PC-3 (cell line): ENCODE measurements at regions not wholly inside any gene's neighbourhood (a gene's known extent, or its start where the extent isn't known, plus 50 kb on each side); places are given as distances from the start of the nearest gene placed in this dataset.
A peak's percentile ranks its signal among the peaks of the same experiment; 100 is the strongest.

ENCODE experiments used
- ATAC-seq: fragments of 200-7000 bp; cut with Tn5 transposase; 2 replicates; pipeline ENCODE4 v1.9.1; 2020; ENCODE audit warnings: mild to moderate bottlenecking, moderate library complexity
- BruUV-seq: library from RNA; stranded (reverse); fragments of 400-500 nt; replicated peaks from 2 replicates; lab custom pipeline; 2021; lab: Mats Ljungman, UMichigan
- CTCF ChIA-PET: fragments of 300-600 bp; sonication (Branson Sonifier 250); formaldehyde crosslinking; loops from one replicate; lab custom pipeline; 2022; ENCODE audit warnings: antibody characterized with exemption; lab: Charles Lee
- POLR2A ChIA-PET: fragments of 300-600 bp; sonication (Branson Sonifier 250); formaldehyde crosslinking; loops from one replicate; lab custom pipeline; 2022; ENCODE audit warnings: antibody characterized with exemption; ENCODE audit not compliant: unreplicated experiment; lab: Charles Lee
- DNase-seq: peaks from one replicate; pipeline ENCODE4 v3.0.0-alpha.2; 2015
- H2AFZ ChIP-seq: fragments of 300-600 bp; sonication (generic); 2 replicates; pipeline ENCODE4 v1.6.0; 2016; ENCODE audit warnings: antibody characterized with exemption, low read length
- H3F3A ChIP-seq: fragments of 300-600 bp; sonication (generic); one replicate; pipeline ENCODE4 v1.6.0; 2017; ENCODE audit warnings: antibody characterized with exemption, low read length, control low read depth, mild to moderate bottlenecking; ENCODE audit not compliant: unreplicated experiment
- H3K27ac ChIP-seq: fragments of 300-600 bp; sonication (generic); 2 replicates; pipeline ENCODE4 v1.5.1; 2016; ENCODE audit warnings: mild to moderate bottlenecking, low read length
- H3K27me3 ChIP-seq: fragments of 300-600 bp; sonication (generic); 2 replicates; pipeline ENCODE4 v1.6.1; 2016; ENCODE audit warnings: low read length, mixed read lengths
- H3K36me3 ChIP-seq: fragments of 300-600 bp; sonication (generic); 2 replicates; pipeline ENCODE4 v1.6.1; 2016; ENCODE audit warnings: low read depth, mixed run types, low read length, mixed read lengths
- H3K4me1 ChIP-seq: fragments of 300-600 bp; sonication (generic); 2 replicates; pipeline ENCODE4 v1.5.1; 2016; ENCODE audit warnings: low read length; ENCODE audit not compliant: insufficient read depth
- H3K4me2 ChIP-seq: fragments of 300-600 bp; sonication (generic); 2 replicates; pipeline ENCODE4 v1.6.0; 2016; ENCODE audit warnings: low read length
- H3K4me3 ChIP-seq: fragments of 300-600 bp; sonication (generic); 2 replicates; pipeline ENCODE4 v1.5.1; 2016; ENCODE audit warnings: mild to moderate bottlenecking, low read length, mixed read lengths
- H3K79me2 ChIP-seq: fragments of 300-600 bp; sonication (generic); 2 replicates; pipeline ENCODE4 v1.6.1; 2017; ENCODE audit warnings: low read length, mixed read lengths
- H3K9ac ChIP-seq: fragments of 300-600 bp; sonication (generic); 2 replicates; pipeline ENCODE4 v1.6.0; 2016; ENCODE audit warnings: mild to moderate bottlenecking, low read length
- H3K9me2 ChIP-seq: fragments of 300-600 bp; sonication (generic); replicated peaks from 2 replicates; pipeline ENCODE4 v1.6.1; 2016; ENCODE audit warnings: mixed run types, low read length, mixed read lengths
- H3K9me3 ChIP-seq: fragments of 300-600 bp; sonication (generic); 2 replicates; pipeline ENCODE4 v1.6.1; 2016; ENCODE audit warnings: low read length, mixed read lengths
- H4K20me1 ChIP-seq: fragments of 300-600 bp; sonication (generic); 2 replicates; pipeline ENCODE4 v1.6.1; 2016; ENCODE audit warnings: low read length, mixed read lengths
- CTCF ChIP-seq: fragments of 300-600 bp; sonication (generic); conservative IDR thresholded peaks from 2 replicates; pipeline ENCODE4 v1.5.1; 2017; ENCODE audit warnings: antibody characterized with exemption, low read depth, mild to moderate bottlenecking, low read length
- EZH2 ChIP-seq: fragments of 300-600 bp; sonication (generic); IDR thresholded peaks from one replicate; pipeline ENCODE4 v1.6.1; 2017; ENCODE audit warnings: antibody characterized with exemption, mild to moderate bottlenecking, low read length; ENCODE audit not compliant: unreplicated experiment
- EZH2phosphoT487 ChIP-seq: fragments of 300-600 bp; sonication (generic); IDR thresholded peaks from 2 replicates; pipeline ENCODE4 v1.6.1; 2018; ENCODE audit warnings: mild to moderate bottlenecking, antibody characterized with exemption, low read length, borderline replicate concordance
- intact Hi-C: fragments of 100-400 bp; cut with micrococcal nuclease; formaldehyde crosslinking; loops from 2 replicates; pipeline ENCODE4 v1.9.0; 2023

- no peak overlapping the region for H2AFZ ChIP-seq
- no peak overlapping the region for H3K27ac ChIP-seq
- no peaks in the 10 kb centered on the region for H3K9me2 ChIP-seq
- no TSS peak for BruUV-seq
- DNase-seq (no peak), ATAC-seq (no peak)
- CTCF ChIA-PET: no interaction called here
- H3K4me2 ChIP-seq: no peak overlapping the region
- H3F3A ChIP-seq: no peaks in the 10 kb centered on the region
- POLR2A ChIA-PET: no interaction called here
- no peaks in the 10 kb centered on the region for H3K79me2 ChIP-seq
- no peaks in the 10 kb centered on the region for H3K9me3 ChIP-seq
- H3K36me3 ChIP-seq: no peaks in the 10 kb centered on the region
- TF ChIP-seq EZH2 (no peak), EZH2phosphoT487 (no peak), CTCF (no peak)
- no peaks in the 10 kb centered on the region for H4K20me1 ChIP-seq
- H3K4me3 ChIP-seq: no peak overlapping the region
- H3K4me1 ChIP-seq: peaks cover 14% of the 10 kb centered on the region
- intact Hi-C loops: no loop called here
- H3K27me3 ChIP-seq: no peaks in the 10 kb centered on the region
- H3K9ac ChIP-seq: no peak overlapping the region
Observed at GRCh38 chr6:80531681-80532619, 425.5 kb downstream of the BCKDHB start.

GRCh38 chr6:80530103-80530502 lies 423.6 kb downstream of the BCKDHB start:
- no TSS peak for BruUV-seq
- Histone ChIP-seq H3K4me3 (no peak overlapping the region), H3K36me3 (no peaks in the 10 kb centered on the region), H3K79me2 (no peaks in the 10 kb centered on the region), H3K4me2 (no peak overlapping the region), H3K4me1 (peaks cover 20% of the 10 kb centered on the region), H3K27ac (no peak overlapping the region), H3K9me3 (no peaks in the 10 kb centered on the region), H4K20me1 (no peaks in the 10 kb centered on the region), H2AFZ (no peak overlapping the region), H3K9ac (no peak overlapping the region), H3F3A (no peaks in the 10 kb centered on the region), H3K9me2 (no peaks in the 10 kb centered on the region), H3K27me3 (no peaks in the 10 kb centered on the region)
- intact Hi-C loops: no loop called here
- ATAC-seq (no peak), DNase-seq (no peak)
- ChIA-PET CTCF (no interaction called here), POLR2A (no interaction called here)
- TF ChIP-seq EZH2phosphoT487 (no peak), CTCF (no peak), EZH2 (no peak)

- Histone ChIP-seq H2AFZ (peak overlapping the region; percentile 47; the same call in 1 of the 2 replicates), H3K36me3 (no peaks in the 10 kb centered on the region), H3K79me2 (no peaks in the 10 kb centered on the region), H3K27ac (peak overlapping the region; percentile 61), H3K9ac (no peak overlapping the region; the same call in 1 of the 2 replicates), H3K27me3 (no peaks in the 10 kb centered on the region), H3K4me1 (peaks cover 20% of the 10 kb centered on the region), H3K4me3 (no peak overlapping the region), H3F3A (no peaks in the 10 kb centered on the region), H3K4me2 (peak overlapping the region; percentile 52), H3K9me2 (no peaks in the 10 kb centered on the region), H3K9me3 (no peaks in the 10 kb centered on the region), H4K20me1 (no peaks in the 10 kb centered on the region)
- TF ChIP-seq CTCF (no peak), EZH2 (no peak), EZH2phosphoT487 (no peak)
- CTCF ChIA-PET: no interaction called here
- POLR2A ChIA-PET: no interaction called here
- ATAC-seq (peak; percentile 21), DNase-seq (no peak)
- intact Hi-C loops: loop anchor here (5.0 kb wide), 1 partner anchor 79 kb away; no protein-coding TSS in a partner anchor
- no TSS peak for BruUV-seq
Observed at GRCh38 chr6:80528115-80528514, 421.6 kb downstream of the BCKDHB start.
